ENCODE measurements at regions not wholly inside any gene's neighbourhood (a gene's known extent, or its start where the extent isn't known, plus 50 kb on each side); places are given as distances from the start of the nearest gene placed in this dataset.

DNA sequence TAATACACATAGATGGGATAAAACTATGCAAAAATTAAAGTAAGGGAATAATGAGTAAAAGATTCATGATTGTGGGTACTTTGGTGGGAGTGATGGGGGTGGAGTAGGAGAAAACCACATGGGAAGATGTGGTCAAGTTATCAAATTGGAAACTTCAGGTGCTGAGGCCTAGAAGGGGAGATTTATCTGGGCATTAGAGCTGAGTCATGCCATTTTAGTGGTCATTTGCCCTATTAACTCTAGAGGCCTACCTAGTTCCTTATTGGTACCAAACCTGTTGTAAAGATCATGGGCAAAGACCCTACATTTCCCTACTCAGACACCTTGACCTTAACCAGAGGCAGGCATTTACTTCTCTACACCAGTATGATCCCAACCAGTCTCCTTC, 125.9 kb upstream of the BCL6 start:
- ChIA-PET CTCF (no interaction called here), POLR2A (no interaction called here)
- Histone ChIP-seq H3K4me2 (no peak overlapping the region), H3K27ac (peak overlapping the region in 1 of 2 experiments; percentile 16; a peak in 1 of 6 replicates), H3K4me1 (no peaks in the 10 kb centered on the region), H3K4me3 (no peak overlapping the region), H3K9me3 (no peaks in the 10 kb centered on the region)
- FAIRE-seq, result no peak
- no peak for ATAC-seq
- TF ChIP-seq, protein P1, sequence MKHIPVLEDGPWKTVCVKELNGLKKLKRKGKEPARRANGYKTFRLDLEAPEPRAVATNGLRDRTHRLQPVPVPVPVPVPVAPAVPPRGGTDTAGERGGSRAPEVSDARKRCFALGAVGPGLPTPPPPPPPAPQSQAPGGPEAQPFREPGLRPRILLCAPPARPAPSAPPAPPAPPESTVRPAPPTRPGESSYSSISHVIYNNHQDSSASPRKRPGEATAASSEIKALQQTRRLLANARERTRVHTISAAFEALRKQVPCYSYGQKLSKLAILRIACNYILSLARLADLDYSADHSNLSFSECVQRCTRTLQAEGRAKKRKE (CRISPR knock-in tag; IDR thresholded peaks at IDR 0.05; ENCODE audit: low read depth), result no peak
- TF ChIP-seq, protein P2, sequence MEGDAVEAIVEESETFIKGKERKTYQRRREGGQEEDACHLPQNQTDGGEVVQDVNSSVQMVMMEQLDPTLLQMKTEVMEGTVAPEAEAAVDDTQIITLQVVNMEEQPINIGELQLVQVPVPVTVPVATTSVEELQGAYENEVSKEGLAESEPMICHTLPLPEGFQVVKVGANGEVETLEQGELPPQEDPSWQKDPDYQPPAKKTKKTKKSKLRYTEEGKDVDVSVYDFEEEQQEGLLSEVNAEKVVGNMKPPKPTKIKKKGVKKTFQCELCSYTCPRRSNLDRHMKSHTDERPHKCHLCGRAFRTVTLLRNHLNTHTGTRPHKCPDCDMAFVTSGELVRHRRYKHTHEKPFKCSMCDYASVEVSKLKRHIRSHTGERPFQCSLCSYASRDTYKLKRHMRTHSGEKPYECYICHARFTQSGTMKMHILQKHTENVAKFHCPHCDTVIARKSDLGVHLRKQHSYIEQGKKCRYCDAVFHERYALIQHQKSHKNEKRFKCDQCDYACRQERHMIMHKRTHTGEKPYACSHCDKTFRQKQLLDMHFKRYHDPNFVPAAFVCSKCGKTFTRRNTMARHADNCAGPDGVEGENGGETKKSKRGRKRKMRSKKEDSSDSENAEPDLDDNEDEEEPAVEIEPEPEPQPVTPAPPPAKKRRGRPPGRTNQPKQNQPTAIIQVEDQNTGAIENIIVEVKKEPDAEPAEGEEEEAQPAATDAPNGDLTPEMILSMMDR (IDR thresholded peaks at IDR 0.05), result no peak
- TF ChIP-seq, protein P3, sequence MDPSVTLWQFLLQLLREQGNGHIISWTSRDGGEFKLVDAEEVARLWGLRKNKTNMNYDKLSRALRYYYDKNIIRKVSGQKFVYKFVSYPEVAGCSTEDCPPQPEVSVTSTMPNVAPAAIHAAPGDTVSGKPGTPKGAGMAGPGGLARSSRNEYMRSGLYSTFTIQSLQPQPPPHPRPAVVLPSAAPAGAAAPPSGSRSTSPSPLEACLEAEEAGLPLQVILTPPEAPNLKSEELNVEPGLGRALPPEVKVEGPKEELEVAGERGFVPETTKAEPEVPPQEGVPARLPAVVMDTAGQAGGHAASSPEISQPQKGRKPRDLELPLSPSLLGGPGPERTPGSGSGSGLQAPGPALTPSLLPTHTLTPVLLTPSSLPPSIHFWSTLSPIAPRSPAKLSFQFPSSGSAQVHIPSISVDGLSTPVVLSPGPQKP (IDR thresholded peaks at IDR 0.05; ENCODE audit: low read depth, low read length), result no peak
- TF ChIP-seq MAFK (IDR thresholded peaks at IDR 0.05; ENCODE audit: partially characterized antibody), result no peak
- TF ChIP-seq, protein P4, sequence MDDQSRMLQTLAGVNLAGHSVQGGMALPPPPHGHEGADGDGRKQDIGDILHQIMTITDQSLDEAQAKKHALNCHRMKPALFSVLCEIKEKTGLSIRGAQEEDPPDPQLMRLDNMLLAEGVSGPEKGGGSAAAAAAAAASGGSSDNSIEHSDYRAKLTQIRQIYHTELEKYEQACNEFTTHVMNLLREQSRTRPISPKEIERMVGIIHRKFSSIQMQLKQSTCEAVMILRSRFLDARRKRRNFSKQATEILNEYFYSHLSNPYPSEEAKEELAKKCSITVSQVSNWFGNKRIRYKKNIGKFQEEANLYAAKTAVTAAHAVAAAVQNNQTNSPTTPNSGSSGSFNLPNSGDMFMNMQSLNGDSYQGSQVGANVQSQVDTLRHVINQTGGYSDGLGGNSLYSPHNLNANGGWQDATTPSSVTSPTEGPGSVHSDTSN (IDR thresholded peaks at IDR 0.05), result no peak
- TF ChIP-seq GATA3 (IDR thresholded peaks at IDR 0.05; ENCODE audit: borderline replicate concordance), result no peak
- no peak for TF ChIP-seq EHF (CRISPR knock-in tag; IDR thresholded peaks at IDR 0.05)
- TF ChIP-seq, protein P5, sequence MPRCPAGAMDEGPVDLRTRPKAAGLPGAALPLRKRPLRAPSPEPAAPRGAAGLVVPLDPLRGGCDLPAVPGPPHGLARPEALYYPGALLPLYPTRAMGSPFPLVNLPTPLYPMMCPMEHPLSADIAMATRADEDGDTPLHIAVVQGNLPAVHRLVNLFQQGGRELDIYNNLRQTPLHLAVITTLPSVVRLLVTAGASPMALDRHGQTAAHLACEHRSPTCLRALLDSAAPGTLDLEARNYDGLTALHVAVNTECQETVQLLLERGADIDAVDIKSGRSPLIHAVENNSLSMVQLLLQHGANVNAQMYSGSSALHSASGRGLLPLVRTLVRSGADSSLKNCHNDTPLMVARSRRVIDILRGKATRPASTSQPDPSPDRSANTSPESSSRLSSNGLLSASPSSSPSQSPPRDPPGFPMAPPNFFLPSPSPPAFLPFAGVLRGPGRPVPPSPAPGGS (IDR thresholded peaks at IDR 0.05), result no peak
- TF ChIP-seq HEYL (CRISPR knock-in tag; IDR thresholded peaks at IDR 0.05), result no peak
- DNase-seq (ENCODE audit: low read depth in 1 of 2, low spot score in 1 of 2), result no peak

DNA sequence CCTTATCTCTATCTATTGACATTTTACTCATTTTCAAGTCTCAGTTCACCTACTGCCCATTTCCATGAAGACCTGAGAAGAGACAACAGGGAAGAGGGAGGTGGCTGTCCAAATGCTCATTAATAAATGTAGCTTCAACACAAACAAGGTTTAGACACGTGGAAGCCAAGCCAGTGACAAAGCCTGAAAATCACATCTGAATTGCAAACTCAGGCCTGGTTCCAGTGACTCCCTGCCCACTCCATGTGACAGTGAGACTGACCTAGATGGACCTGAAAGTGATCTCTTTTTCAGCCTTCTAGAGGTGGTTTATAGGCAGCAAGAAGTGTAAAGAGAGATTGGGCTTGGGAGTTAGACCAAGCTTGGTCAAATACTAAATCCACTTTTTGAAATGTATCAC, 126.6 kb upstream of the BCL6 start:
- 93% methylated on average over 1 of the region's 1 CpG for WGBS (ENCODE audit: missing lambda C conversion rate)
- POLR2A ChIA-PET, result no interaction called here
- H3K4me3 ChIP-seq, result no peak overlapping the region
- H3K4me1 ChIP-seq, result no peaks in the 10 kb centered on the region
- CTCF ChIA-PET, result no interaction called here
- no peak for DNase-seq (ENCODE audit: low read depth in 1 of 2, low spot score in 1 of 2)
- TF ChIP-seq, protein P6, sequence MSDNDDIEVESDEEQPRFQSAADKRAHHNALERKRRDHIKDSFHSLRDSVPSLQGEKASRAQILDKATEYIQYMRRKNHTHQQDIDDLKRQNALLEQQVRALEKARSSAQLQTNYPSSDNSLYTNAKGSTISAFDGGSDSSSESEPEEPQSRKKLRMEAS (IDR thresholded peaks at IDR 0.05), result no peak
- TF ChIP-seq EP300 (IDR thresholded peaks at IDR 0.05), result no peak
- no peak for TF ChIP-seq FOXS1 (CRISPR knock-in tag; IDR thresholded peaks at IDR 0.05)
- TF ChIP-seq, protein P7, sequence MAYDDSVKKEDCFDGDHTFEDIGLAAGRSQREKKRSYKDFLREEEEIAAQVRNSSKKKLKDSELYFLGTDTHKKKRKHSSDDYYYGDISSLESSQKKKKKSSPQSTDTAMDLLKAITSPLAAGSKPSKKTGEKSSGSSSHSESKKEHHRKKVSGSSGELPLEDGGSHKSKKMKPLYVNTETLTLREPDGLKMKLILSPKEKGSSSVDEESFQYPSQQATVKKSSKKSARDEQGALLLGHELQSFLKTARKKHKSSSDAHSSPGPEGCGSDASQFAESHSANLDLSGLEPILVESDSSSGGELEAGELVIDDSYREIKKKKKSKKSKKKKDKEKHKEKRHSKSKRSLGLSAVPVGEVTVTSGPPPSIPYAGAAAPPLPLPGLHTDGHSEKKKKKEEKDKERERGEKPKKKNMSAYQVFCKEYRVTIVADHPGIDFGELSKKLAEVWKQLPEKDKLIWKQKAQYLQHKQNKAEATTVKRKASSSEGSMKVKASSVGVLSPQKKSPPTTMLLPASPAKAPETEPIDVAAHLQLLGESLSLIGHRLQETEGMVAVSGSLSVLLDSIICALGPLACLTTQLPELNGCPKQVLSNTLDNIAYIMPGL (CRISPR knock-in tag; IDR thresholded peaks at IDR 0.05; ENCODE audit: borderline replicate concordance), result no peak
- TF ChIP-seq EHF (CRISPR knock-in tag; IDR thresholded peaks at IDR 0.05), result no peak
- TF ChIP-seq HEYL (CRISPR knock-in tag; IDR thresholded peaks at IDR 0.05), result no peak
- TF ChIP-seq FOSL2 (IDR thresholded peaks at IDR 0.05), result no peak
- TF ChIP-seq FOSL2 (CRISPR knock-in tag; IDR thresholded peaks at IDR 0.05), result no peak
- H3K27ac ChIP-seq, result no peak overlapping the region
- H3K4me2 ChIP-seq, result no peak overlapping the region
- no peak for FAIRE-seq
- no peaks in the 10 kb centered on the region for H3K9me3 ChIP-seq
- no peak for ATAC-seq

DNA sequence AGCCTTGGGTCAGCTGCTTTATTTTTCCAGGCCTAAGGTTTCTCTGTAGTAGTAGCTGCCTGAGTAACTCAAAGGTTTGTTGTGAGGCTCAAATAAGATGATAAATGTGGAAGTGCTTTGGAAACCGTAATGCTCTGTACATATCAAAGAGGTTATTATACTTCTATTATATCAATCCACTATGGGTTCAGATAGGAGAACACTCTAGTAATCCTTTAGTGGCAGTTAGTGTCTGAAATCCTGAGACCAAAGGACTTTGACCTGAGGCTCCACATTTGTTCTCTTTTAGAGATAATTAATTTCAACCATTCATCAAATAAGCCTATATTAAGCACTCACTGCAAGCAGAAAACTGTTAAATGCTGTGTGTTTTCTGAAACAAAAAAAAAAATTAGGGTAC, 128.6 kb upstream of the BCL6 start:
- ChIA-PET POLR2A (no interaction called here), CTCF (no interaction called here)
- WGBS (ENCODE audit: missing lambda C conversion rate), result 100% methylated on average over 1 of the region's 1 CpG

More for the DNA sequence above, 128.6 kb upstream of the BCL6 start:
- ATAC-seq, result no peak
- Histone ChIP-seq H3K4me3 (no peak overlapping the region), H3K4me2 (no peak overlapping the region), H3K9me3 (no peaks in the 10 kb centered on the region), H3K4me1 (peaks cover 1% of the 10 kb centered on the region; the same call in 1 of the 3 replicates), H3K27ac (no peak overlapping the region)
- no peak for DNase-seq (ENCODE audit: low read depth in 1 of 2, low spot score in 1 of 2)
- no peak for FAIRE-seq
- TF ChIP-seq, protein P6 (IDR thresholded peaks at IDR 0.05), result no peak
- TF ChIP-seq ZSCAN20 (CRISPR knock-in tag; IDR thresholded peaks at IDR 0.05), result no peak
- TF ChIP-seq MAZ (IDR thresholded peaks at IDR 0.05; ENCODE audit: borderline replicate concordance, low read depth, low read length), result no peak
- TF ChIP-seq, protein P5 (IDR thresholded peaks at IDR 0.05), result no peak
- no peak for TF ChIP-seq ESRRA (IDR thresholded peaks at IDR 0.05; ENCODE audit: borderline replicate concordance, low read length)
- no peak for TF ChIP-seq SREBF2 (IDR thresholded peaks at IDR 0.05)
- no peak for TF ChIP-seq ZNF302 (CRISPR knock-in tag; IDR thresholded peaks at IDR 0.05)
- no peak for TF ChIP-seq MYC (IDR thresholded peaks at IDR 0.05; ENCODE audit: borderline replicate concordance, low read length)
- no peak for TF ChIP-seq KDM5A (IDR thresholded peaks at IDR 0.05)
- no peak for TF ChIP-seq CBX8 (IDR thresholded peaks at IDR 0.05)
- TF ChIP-seq, protein P4 (IDR thresholded peaks at IDR 0.05), result no peak

All from A549 (cell line).